ENCODE measurements at regions not wholly inside any gene's neighbourhood (a gene's known extent, or its start where the extent isn't known, plus 50 kb on each side); places are given as distances from the start of the nearest gene placed in this dataset.
A peak's percentile ranks its signal among the peaks of the same experiment; 100 is the strongest.

DNA sequence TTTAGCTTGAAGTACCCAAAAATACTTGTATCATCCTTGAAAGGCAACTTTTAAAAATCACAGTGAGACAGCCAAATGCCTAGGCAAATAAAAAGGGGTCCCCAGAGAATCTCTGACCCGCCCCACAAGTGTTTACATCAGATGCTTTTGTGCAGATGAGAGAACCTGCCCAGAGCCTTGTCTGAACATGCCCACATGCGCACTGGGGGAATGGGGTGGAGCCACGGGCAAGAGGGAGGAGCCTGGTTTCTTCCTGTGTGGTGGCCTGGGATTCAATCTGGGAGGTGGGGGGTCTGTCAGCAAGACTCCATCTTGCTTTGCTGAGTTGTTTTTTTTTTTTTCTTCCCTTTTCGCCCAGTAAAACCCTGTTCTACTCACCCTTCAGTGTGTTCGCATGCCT, 381.7 kb upstream of the CCDC196 start:
- DNase-seq, result no peak

DNA sequence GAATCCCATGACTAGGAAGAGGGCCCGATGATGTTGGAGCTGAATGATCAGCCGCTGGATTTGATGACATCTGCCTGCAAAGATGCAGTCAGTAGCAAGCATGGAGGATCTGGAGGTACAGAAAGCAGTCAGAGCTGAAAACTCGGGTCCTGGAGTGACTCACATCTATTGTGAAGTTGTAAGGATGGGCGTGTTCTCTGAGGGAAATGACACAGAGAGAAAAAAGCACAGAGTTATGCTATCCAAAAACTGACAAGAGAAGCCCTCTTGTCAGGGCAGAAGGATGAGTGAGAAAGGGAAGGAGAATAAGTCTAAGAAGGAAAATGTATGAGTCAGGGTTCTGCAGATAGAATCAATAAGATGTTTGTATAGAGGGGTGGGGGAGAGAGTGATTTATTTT, 380.4 kb upstream of the CCDC196 start:
- DNase-seq, result no peak

DNA sequence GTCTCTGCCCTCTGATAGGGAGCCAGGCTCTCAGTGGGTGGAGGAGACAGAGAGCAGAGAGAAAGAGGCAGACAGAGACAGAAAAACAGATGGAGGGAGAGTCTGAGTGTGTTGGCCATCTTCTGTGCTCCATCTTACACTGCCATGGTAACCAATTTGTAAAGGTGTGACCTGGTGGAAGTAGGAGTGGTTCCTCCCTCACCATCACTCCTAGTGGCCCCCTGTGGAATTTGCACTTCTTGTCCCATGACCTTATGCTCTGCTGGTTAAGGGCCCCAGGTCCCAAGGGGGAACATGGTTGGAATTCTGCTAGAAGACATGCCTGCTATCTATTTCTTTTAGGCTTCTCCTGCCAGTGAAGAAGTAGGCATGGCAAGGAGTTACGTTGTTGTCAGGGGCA, 376.7 kb upstream of the CCDC196 start:
- DNase-seq, result no peak

DNA sequence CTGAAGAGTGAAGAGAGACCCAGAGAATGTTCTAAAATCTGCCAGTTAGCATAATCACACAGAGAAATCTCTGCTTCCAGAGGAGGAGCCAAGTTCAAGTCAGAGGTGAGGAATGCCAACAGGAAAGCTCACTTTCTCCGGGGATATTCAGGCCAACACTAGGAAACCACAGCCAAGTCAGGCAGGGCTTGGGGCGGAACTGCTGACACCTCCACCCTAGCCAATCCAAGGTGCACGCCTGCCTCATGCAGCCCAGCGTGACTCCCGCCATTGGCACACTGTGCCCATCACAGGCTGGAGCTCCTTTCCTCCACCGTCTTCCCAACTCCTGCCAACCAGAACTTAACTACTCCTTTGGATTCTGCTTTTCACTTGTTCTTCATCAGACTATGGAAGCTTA, 374.3 kb upstream of the CCDC196 start:
- no peak for DNase-seq

DNA sequence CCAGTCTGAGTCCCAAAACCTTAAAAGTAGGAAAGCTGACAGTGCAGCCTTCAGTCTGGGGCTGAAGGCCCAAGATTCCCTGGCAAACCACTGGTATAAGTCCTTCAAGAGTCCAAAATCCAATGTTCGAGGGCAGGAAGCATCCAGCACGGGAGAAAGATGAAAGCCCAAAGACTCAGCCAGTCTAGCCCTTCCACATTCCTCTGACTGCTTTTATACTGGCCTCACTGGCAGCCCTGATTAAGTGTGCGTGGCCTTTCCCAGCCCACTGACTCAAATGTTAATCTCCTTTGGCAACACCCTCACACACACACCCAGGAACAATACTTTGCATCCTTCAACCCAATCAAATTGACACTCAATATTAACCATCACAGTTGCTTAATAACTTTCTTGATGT, 372.1 kb upstream of the CCDC196 start:
- DNase-seq, result no peak

DNA sequence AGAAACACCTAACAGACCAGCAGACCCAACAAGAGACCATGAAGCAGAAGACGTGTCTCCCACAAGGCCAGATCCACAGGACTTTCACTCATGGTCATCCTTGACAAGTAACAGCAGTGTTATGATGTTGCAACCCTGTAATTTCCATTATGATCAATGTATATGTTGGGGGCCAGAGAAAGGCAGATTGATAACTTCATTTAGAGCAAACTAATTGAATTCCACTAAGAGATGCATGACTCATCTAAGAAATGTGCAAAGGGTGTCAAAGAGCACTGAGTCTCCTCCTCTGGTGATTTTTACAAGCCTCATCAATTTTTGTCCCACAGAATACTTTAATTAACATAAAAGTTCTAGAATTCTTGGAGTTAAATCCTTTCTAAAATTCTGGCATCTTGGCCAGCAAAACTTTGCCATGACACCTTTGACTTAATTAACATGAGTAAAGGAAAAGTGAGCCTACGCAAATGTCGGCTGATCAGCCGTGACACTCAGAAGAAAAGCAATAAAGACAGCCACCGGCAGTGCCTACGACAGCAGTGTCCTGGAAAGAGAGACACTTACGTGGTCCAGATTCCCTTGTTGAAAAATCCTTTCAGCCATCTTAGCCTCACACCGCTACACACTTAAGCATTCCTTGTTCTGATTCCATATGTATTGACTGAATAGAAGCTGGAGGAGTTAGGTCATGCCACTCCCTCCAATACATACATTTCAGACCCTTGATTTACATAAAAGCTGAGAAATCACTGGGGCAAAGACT, 370.2 kb upstream of the CCDC196 start:
- no peak for DNase-seq

DNA sequence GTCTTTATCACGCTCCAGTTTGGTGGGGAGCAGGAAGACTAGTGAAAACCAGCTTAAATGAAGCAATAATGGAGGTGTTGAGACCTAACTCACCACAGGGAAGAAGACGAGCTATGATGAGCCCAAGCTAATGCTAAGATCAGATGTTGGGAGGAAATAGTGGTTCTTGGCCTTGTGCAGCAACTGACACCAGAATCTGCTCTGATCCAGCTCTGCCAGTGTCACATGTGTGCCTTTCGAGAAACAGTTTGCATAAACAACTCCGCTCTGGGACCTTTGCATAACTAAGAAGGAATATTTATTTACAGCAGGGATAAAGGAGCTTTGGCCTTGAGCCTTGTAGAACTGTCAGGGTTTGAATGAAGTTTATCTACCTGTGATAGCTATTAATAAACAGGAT, 369.4 kb upstream of the CCDC196 start:
- no peak for DNase-seq

DNA sequence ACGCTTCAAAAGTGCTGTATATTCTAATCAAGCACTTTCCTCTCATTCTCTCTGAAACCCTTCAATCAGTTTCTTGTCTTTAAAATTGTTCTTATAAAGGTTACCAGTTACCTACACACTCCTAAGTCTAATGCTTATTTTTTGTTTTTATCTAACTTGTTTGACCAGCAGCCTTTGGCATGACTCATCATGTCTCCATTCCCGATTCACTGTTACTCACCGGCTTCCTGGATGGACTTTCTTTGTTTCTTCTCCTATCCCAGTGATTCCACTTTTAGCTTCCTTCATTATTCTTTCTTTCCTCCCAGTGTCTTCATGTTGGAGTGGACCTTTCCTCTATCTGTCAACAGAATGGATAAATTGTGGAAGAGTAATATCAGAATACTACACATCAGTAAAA, 368.6 kb upstream of the CCDC196 start:
- no peak for DNase-seq

DNA sequence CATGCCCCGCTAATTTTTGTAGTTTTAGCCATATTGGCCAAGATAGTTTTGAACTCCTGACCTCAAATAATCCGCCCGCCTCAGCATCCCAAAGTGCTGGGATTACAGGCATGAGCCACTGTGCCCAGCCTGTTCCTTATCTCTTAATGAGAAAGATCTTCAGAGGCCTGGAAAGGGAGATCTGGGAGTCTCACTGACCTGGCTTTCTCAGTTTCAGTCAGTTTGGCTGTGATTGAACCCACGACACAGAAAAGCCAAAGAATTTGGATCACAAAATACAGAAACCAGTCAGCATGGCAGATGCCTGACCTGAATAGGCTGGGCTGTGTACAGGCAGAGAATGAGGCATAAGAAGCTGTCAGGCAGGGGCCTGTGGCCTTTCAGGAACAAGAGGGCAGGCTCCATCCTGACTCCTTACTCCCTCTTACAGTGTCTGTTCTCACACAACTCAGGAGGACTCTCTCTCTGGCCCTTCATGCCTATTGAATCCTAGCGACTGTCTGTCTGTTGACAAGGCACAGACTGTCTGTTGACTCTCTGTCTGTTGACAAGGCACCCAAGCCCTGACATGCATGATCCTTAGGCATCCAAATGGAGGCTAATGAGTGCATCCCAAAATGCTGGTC, 366.5 kb upstream of the CCDC196 start:
- no peak for DNase-seq

DNA sequence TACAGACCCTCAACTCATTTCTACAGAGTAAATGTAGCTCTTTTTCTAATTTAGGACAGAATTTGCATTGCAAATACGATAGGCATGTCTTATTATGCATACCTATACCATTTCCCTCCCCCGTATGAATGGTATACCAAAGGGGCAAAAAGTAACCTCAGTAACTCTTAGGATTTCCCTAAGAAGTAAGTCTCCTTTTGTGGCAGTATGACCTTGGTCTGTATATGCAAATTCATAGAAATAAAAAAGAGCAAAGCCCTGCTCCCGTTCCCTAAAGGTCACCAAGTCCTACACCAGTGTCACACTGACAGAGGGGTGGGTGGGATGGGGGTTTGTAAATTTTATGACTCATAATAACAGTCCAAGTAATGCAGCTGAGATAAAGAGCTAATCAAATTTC, 365.8 kb upstream of the CCDC196 start:
- DNase-seq, result no peak

DNA sequence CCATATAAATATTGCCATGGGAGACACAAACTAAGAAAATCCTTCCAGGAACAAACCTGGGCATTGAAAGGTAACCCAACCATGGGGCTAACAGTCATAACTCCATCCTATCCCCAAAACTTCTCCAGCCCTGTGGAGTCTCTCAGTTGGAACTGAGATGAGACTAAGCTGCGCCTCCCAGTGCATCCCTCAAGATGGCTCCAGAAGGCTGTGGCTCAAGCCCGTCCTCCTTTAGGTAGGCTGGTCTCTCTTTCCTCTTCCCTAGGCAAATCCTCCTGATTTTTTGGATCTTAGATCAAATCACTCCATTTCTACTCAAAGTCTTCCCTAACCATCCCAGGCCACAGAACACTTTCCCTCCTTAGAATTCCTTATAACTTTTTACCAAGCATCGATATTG, 364.3 kb upstream of the CCDC196 start:
- DNase-seq, result no peak

DNA sequence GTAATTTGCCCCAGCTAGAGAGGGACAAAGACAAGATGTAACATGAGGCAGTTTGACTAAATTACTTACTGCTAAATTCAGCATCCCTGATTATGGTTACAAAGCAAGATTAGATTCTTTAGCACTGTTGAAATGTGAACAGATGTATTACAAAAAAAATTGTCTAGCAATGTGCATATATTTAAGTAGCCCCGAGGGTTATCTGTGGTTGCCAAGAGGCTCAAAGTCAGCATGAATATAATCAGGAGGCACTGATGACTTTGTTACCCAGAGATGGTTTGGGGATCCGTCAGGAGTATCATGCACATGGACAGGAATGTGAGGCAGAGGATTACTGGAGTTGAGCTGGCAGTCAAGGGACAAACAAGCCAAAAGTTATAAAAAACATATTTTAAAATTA, 356.9 kb upstream of the CCDC196 start:
- no peak for DNase-seq

DNA sequence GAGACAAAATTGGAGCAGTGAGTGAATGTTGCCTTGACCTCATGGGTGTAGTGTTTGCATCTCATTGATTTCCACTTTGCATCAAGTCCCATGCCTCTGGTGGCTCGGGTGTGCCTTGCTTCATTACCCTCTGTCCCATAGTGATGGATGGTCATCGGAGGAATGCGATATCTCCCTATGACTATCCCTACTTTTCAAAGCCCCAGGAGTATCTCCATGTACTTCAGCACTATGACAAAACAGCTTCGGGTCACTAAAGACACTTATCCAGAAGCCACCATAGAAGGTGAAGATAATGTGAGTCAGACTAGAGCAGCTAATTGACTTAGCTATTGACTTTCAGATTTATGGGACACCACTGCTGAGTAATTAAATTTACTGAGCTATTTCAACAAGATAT, 355.1 kb upstream of the CCDC196 start:
- no peak for DNase-seq

DNA sequence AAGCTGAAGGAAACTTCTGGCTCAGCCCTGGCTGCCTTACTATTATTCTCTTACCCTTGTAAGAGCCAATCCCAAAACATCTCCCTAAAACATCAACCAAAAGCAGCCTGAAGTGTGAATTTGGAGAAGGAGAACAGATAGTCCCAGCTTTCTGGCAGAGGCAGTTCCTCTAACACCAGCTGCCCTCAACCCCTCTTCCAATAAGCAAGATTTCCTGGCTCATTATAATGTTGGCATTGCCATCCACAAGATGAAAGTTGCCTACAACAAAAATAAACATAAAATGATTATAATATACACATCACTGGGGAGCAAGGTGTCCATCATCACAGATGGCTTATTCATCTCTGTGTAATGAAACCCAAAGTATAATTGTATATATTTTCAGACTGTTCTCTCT, 352.5 kb upstream of the CCDC196 start:
- DNase-seq, result peak in 5 of 58 donors; percentile 7 to 51 (median 11)

DNA sequence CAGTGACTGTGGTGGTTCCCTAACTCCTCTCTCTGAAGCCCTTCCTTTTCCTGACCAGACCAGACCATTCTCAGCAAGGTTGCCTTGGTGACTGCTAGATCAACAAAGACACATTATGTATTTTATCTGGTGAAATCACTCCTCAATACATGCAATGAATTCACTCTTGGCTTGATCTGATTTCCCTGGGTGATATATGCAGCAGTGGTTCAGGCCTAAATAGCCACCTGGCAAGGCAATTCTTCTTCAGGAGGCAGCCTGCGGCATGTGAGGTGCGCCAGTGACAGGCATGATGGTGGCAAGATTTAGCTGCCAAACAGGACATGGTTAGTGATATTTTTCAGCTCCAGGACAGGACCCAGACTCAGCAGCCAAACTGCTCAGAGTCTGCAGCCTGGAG, 350.3 kb upstream of the CCDC196 start:
- no peak for DNase-seq

DNA sequence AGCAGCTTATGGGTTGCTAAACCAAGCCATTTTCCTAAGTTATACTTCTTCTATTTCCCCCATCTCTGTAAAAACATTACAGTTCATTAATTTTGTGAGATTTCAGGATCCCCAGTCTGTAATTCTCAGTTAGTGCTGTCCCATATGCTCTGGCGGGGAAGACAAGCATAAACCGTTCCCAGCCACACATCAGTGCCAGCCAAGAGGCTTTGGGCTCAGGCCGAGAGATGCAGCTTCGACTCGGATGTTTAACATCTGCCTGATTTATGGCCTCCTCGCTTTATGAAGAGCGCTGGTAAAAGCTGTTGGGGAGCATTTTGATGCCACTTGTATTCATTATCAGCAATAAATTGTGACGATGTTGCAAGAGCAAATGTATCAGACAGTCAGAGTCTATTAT, 349.1 kb upstream of the CCDC196 start:
- DNase-seq, result no peak

DNA sequence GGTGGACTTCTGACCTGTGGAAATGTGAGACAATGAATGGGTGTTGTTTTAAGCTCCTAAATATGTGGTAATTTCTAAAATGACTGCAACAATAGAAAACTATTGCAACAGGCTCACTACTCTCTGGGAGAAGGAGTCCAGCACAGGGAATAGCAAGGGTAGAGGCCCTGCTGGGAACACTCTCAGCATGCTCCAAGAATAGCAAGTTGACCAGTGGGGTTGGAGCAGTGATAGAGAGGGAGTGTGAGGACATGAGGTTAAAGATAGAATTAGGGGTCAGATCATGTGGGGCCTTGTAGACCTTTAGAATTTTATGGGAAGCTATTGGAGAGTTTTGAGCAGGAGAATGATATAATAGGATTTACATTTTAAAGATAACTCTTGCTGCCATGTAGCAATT, 346.7 kb upstream of the CCDC196 start:
- no peak for DNase-seq

DNA sequence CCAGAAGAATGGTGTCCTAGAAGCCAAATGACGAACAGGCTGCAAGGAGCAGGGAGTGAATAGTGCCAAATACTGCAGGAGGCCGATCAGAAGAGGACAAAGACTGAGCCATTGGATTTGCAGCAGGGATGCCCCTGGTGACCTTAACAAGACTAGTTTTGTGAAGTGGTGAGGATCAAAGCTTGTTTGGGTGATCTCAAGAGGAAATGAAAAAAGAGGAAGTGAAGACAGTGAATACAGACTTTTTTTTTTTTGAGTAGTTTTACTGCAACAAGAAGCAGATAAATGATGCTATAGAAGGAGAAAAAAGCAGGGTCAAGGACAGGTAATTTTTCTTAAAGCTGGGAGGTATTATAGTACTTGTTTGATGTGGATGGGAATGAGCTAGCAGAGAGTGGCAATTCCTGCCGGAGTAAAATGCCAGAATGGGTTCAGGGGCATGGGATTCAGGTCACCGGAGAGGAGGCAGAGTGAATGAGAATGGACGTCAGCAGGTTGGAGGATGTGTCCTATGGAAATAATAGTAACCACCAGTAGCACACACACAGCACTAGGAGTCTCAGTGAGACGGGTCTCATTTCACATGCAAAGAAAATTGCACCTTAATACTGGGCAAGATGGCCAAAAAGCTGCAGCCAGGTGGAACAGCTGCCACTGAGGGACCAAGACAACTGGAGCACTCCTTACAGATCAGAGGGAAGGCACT, 345.8 kb upstream of the CCDC196 start:
- DNase-seq, result no peak

DNA sequence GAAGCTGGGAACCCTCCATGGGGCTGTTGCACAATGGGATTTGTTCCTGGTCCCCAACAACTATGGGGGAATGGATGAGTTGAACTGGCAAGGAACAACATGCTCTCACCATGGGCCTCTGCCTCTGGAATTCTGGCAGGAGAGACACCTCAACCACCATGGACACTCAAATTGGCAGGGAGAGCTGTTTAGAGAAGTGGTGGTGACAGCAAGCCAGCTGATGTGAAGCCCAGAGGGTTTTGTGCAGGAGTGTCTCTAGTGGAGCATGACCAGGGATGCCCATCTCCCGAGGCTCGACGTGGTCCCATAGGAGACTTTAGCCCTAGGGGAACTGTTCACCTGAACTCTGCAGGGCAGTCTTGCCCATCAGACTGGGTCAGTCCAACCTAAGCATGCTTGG, 345.2 kb upstream of the CCDC196 start:
- no peak for DNase-seq

DNA sequence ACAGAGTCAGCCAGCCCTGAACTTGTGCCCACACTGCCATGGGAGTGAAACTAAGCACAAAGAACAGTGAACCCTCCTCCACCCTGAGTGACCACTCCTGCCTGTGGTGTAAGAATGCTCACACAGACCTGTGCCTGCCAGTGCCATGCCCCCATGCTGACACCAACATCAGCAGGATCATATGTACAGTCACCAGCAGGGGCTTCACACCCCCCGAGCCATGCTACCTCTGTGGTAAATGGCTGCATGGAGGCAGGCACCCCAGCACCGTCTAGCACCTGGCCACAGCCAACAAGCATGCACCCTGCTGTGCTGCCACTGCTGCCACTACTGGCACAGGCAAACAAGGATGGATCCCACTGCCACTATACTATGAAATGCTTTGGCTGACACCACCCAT, 344.4 kb upstream of the CCDC196 start:
- no peak for DNase-seq

DNA sequence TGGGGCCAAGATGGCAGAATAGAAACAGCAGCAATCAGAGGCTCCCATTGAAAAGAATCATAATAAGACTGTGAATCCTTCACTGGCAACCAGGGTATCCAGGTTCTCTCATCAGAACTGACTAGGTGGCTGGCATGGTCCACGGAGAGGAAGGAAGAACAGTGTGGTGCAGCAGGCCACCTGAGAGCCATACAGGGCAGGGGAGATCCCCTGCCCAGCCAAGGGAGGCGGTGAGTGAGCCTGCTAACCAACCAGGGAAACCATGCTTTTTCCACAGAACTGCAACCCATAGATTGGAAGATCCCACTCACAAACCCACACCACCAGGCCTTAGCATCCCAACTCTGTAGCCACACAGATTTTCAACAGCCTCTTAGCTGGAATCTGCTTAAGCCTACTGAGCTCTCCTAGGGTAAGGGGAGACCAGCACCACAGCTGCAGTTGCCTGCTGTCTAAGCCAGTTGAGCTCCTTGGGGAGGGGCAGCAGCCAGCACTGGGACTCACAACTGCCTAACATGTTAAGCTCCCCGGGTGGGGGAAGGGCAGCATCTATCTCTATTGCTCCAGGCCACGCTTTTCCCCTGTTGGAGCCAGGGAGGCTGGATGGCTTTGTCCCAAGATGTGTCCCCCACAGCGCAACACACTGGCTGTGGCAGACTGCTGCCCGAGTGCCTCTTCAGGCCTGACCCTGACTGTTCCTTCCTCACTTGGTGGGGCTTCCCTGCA, 342.6 kb upstream of the CCDC196 start:
- DNase-seq, result no peak

DNA sequence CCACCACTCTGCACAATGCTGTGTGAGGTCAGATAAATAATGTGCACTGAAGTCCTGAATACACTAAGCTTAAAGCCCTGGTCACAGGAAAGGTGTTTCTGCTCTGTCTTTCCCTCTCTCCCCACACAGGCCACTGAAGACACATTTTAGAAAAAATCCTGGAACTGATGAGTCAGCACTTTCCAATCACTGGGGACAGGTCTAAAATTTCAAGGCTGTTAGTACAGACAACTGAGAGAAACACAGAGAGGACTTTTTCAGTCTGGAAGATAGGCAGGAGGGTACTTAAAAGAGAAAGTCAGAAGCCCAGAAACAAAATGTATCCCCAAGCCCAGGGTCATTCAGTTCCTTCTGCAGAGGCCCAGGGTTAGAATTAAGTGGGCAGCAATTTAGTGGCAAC, 333.9 kb upstream of the CCDC196 start:
- no peak for DNase-seq

Data from anterior cingulate cortex (tissue), 58 donors.